Activated T-helper 17 cell treated with anti-CD3 and anti-CD28 coated beads, Interleukin-2, amount 50 U/mL, for 72 hours (primary cell): ENCODE measurements at regions not wholly inside any gene's neighbourhood (a gene's known extent, or its start where the extent isn't known, plus 50 kb on each side); places are given as distances from the start of the nearest gene placed in this dataset.

Experiments used
- ATAC-seq: fragments of 150-1000 bp; cut with Tn5 transposase; replicated peaks from 2 replicates; pipeline ENCODE4 v1.10.0; 2021; ENCODE audit warnings: mild to moderate bottlenecking, moderate library complexity
- H3K27ac Mint-ChIP-seq: one replicate; pipeline ENCODE4 v1.8.0; 2022; ENCODE audit warnings: mixed read lengths
- H3K27me3 Mint-ChIP-seq: one replicate; pipeline ENCODE4 v1.8.0; 2022; ENCODE audit warnings: mixed read lengths
- H3K36me3 Mint-ChIP-seq: one replicate; pipeline ENCODE4 v1.8.0; 2022; ENCODE audit warnings: low read depth, mild to moderate bottlenecking, mixed read lengths
- H3K4me1 Mint-ChIP-seq: one replicate; pipeline ENCODE4 v1.8.0; 2022; ENCODE audit warnings: mixed read lengths
- H3K4me3 Mint-ChIP-seq: one replicate; pipeline ENCODE4 v1.8.0; 2022; ENCODE audit warnings: mild to moderate bottlenecking, mixed read lengths
- H3K9me3 Mint-ChIP-seq: one replicate; pipeline ENCODE4 v1.8.0; 2022; ENCODE audit warnings: mixed read lengths

- H3K27me3 Mint-ChIP-seq = no peaks in the 10 kb centered on the region
Measured at GRCh38 chr13:106322628-106323027, 212.8 kb downstream of the EFNB2 start.

GRCh38 chr13:106318941-106319411, 216.5 kb downstream of the EFNB2 start:
- no peaks in the 10 kb centered on the region for H3K4me1 Mint-ChIP-seq
- ATAC-seq = no peak
- no peaks in the 10 kb centered on the region for H3K36me3 Mint-ChIP-seq
- no peak overlapping the region for H3K27ac Mint-ChIP-seq
- no peak overlapping the region for H3K4me3 Mint-ChIP-seq
- peaks cover 8% of the 10 kb centered on the region for H3K9me3 Mint-ChIP-seq
- H3K27me3 Mint-ChIP-seq = no peaks in the 10 kb centered on the region

More at GRCh38 chr13:106322628-106323027, 212.8 kb downstream of the EFNB2 start:
- no peaks in the 10 kb centered on the region for H3K4me1 Mint-ChIP-seq
- H3K27ac Mint-ChIP-seq = no peak overlapping the region
- peaks cover 8% of the 10 kb centered on the region for H3K9me3 Mint-ChIP-seq
- H3K36me3 Mint-ChIP-seq = no peaks in the 10 kb centered on the region
- no peak for ATAC-seq
- H3K4me3 Mint-ChIP-seq = no peak overlapping the region

- Mint-ChIP-seq H3K27me3 (no peaks in the 10 kb centered on the region), H3K27ac (no peak overlapping the region), H3K4me1 (no peaks in the 10 kb centered on the region)
Measured at GRCh38 chr13:106314417-106314816, 221.0 kb downstream of the EFNB2 start.

GRCh38 chr13:106311004-106311403, 224.5 kb downstream of the EFNB2 start:
- H3K4me1 Mint-ChIP-seq = no peaks in the 10 kb centered on the region
- no peaks in the 10 kb centered on the region for H3K27me3 Mint-ChIP-seq
- no peak for ATAC-seq
- H3K4me3 Mint-ChIP-seq = no peak overlapping the region
- H3K27ac Mint-ChIP-seq = no peak overlapping the region
- H3K9me3 Mint-ChIP-seq = peaks cover 11% of the 10 kb centered on the region
- no peaks in the 10 kb centered on the region for H3K36me3 Mint-ChIP-seq

More at GRCh38 chr13:106314417-106314816, 221.0 kb downstream of the EFNB2 start:
- Mint-ChIP-seq H3K36me3 (no peaks in the 10 kb centered on the region), H3K9me3 (no peaks in the 10 kb centered on the region), H3K4me3 (no peak overlapping the region)
- no peak for ATAC-seq

- H3K27ac Mint-ChIP-seq = no peak overlapping the region
- no peak for ATAC-seq
- no peaks in the 10 kb centered on the region for H3K4me1 Mint-ChIP-seq
- H3K36me3 Mint-ChIP-seq = no peaks in the 10 kb centered on the region
- peaks cover 12% of the 10 kb centered on the region for H3K9me3 Mint-ChIP-seq
- no peaks in the 10 kb centered on the region for H3K27me3 Mint-ChIP-seq
- no peak overlapping the region for H3K4me3 Mint-ChIP-seq
Measured at GRCh38 chr13:106310291-106310865, 225.1 kb downstream of the EFNB2 start.

GRCh38 chr13:106306748-106307277, 228.6 kb downstream of the EFNB2 start:
- peaks cover 12% of the 10 kb centered on the region for H3K9me3 Mint-ChIP-seq
- no peaks in the 10 kb centered on the region for H3K4me1 Mint-ChIP-seq
- H3K4me3 Mint-ChIP-seq = no peak overlapping the region
- H3K36me3 Mint-ChIP-seq = no peaks in the 10 kb centered on the region
- H3K27me3 Mint-ChIP-seq = no peaks in the 10 kb centered on the region
- no peak overlapping the region for H3K27ac Mint-ChIP-seq
- ATAC-seq = no peak

- ATAC-seq = no peak
- H3K27me3 Mint-ChIP-seq = peaks cover 10% of the 10 kb centered on the region
- H3K9me3 Mint-ChIP-seq = peaks cover 17% of the 10 kb centered on the region
- no peaks in the 10 kb centered on the region for H3K36me3 Mint-ChIP-seq
- no peak overlapping the region for H3K4me3 Mint-ChIP-seq
- H3K4me1 Mint-ChIP-seq = no peaks in the 10 kb centered on the region
- no peak overlapping the region for H3K27ac Mint-ChIP-seq
Measured at GRCh38 chr13:106302843-106303242, 232.6 kb downstream of the EFNB2 start.

GRCh38 chr13:106302011-106302410, 233.5 kb downstream of the EFNB2 start:
- Mint-ChIP-seq H3K27ac (no peak overlapping the region), H3K36me3 (no peaks in the 10 kb centered on the region), H3K4me1 (no peaks in the 10 kb centered on the region), H3K4me3 (no peak overlapping the region), H3K9me3 (peaks cover 12% of the 10 kb centered on the region), H3K27me3 (peaks cover 10% of the 10 kb centered on the region)
- no peak for ATAC-seq

GRCh38 chr13:106299621-106300020, 235.8 kb downstream of the EFNB2 start:
- Mint-ChIP-seq H3K27ac (no peak overlapping the region), H3K27me3 (peaks cover 10% of the 10 kb centered on the region)
- no peak for ATAC-seq

GRCh38 chr13:106297283-106297682, 238.2 kb downstream of the EFNB2 start:
- Mint-ChIP-seq H3K27ac (no peak overlapping the region), H3K9me3 (peaks cover 5% of the 10 kb centered on the region), H3K36me3 (no peaks in the 10 kb centered on the region), H3K4me3 (no peak overlapping the region), H3K4me1 (no peaks in the 10 kb centered on the region), H3K27me3 (peaks cover 10% of the 10 kb centered on the region)
- no peak for ATAC-seq

More at GRCh38 chr13:106299621-106300020, 235.8 kb downstream of the EFNB2 start:
- no peak overlapping the region for H3K4me3 Mint-ChIP-seq
- H3K4me1 Mint-ChIP-seq = no peaks in the 10 kb centered on the region
- H3K36me3 Mint-ChIP-seq = no peaks in the 10 kb centered on the region
- peaks cover 5% of the 10 kb centered on the region for H3K9me3 Mint-ChIP-seq

GRCh38 chr13:106296723-106297122, 238.7 kb downstream of the EFNB2 start:
- Mint-ChIP-seq H3K9me3 (peaks cover 5% of the 10 kb centered on the region), H3K36me3 (no peaks in the 10 kb centered on the region), H3K4me3 (no peak overlapping the region), H3K27me3 (peaks cover 10% of the 10 kb centered on the region), H3K4me1 (no peaks in the 10 kb centered on the region), H3K27ac (no peak overlapping the region)
- ATAC-seq = no peak

GRCh38 chr13:106295971-106296370, 239.5 kb downstream of the EFNB2 start:
- Mint-ChIP-seq H3K9me3 (peaks cover 3% of the 10 kb centered on the region), H3K4me3 (no peak overlapping the region), H3K36me3 (no peaks in the 10 kb centered on the region), H3K27ac (no peak overlapping the region), H3K27me3 (peaks cover 10% of the 10 kb centered on the region), H3K4me1 (no peaks in the 10 kb centered on the region)
- no peak for ATAC-seq

GRCh38 chr13:106291006-106291405, 244.5 kb downstream of the EFNB2 start:
- no peak overlapping the region for H3K4me3 Mint-ChIP-seq
- ATAC-seq = no peak

GRCh38 chr13:106287351-106287750, 248.1 kb downstream of the EFNB2 start:
- ATAC-seq = no peak
- no peak overlapping the region for H3K27ac Mint-ChIP-seq
- no peak overlapping the region for H3K4me3 Mint-ChIP-seq
- peaks cover 13% of the 10 kb centered on the region for H3K27me3 Mint-ChIP-seq
- H3K9me3 Mint-ChIP-seq = no peaks in the 10 kb centered on the region
- H3K4me1 Mint-ChIP-seq = no peaks in the 10 kb centered on the region
- H3K36me3 Mint-ChIP-seq = no peaks in the 10 kb centered on the region

More at GRCh38 chr13:106291006-106291405, 244.5 kb downstream of the EFNB2 start:
- Mint-ChIP-seq H3K27ac (no peak overlapping the region), H3K36me3 (no peaks in the 10 kb centered on the region), H3K9me3 (no peaks in the 10 kb centered on the region), H3K4me1 (no peaks in the 10 kb centered on the region), H3K27me3 (peaks cover 13% of the 10 kb centered on the region)

GRCh38 chr13:106286811-106287210, 248.7 kb downstream of the EFNB2 start:
- no peak overlapping the region for H3K27ac Mint-ChIP-seq
- H3K27me3 Mint-ChIP-seq = peaks cover 13% of the 10 kb centered on the region
- ATAC-seq = no peak
- no peaks in the 10 kb centered on the region for H3K36me3 Mint-ChIP-seq
- no peak overlapping the region for H3K4me3 Mint-ChIP-seq
- no peaks in the 10 kb centered on the region for H3K9me3 Mint-ChIP-seq
- no peaks in the 10 kb centered on the region for H3K4me1 Mint-ChIP-seq
